OCI-LY3 (cell line): ENCODE measurements at regions not wholly inside any gene's neighbourhood (a gene's known extent, or its start where the extent isn't known, plus 50 kb on each side); places are given as distances from the start of the nearest gene placed in this dataset.
"Not testable (repeated sequence)": the region's sequence is repeated elsewhere in the genome, so short reads cannot be mapped to it uniquely, and the experiment has no call there.

ENCODE experiments used
- CTCF ChIP-seq: fragments of 200-600, 300-600 bp; sonication (generic); IDR thresholded peaks from 2 replicates; pipeline ENCODE4 v1.5.1; 2014; ENCODE audit warnings: antibody characterized with exemption, low read length, low read depth
- EZH2phosphoT487 ChIP-seq: fragments of 200-600 bp; shearing (Covaris generic); IDR thresholded peaks from 2 replicates; pipeline ENCODE4 v1.6.1; 2018; ENCODE audit warnings: antibody characterized with exemption, mixed run types, low read depth

- TF ChIP-seq CTCF, EZH2phosphoT487: not testable (repeated sequence)
Observed at GRCh38 chr4:49157630-49158029, 171.6 kb downstream of the CWH43 start.
